DMS53 treated with DMSO at 0.1 percent for 48 hours (cell line): ENCODE measurements at regions not wholly inside any gene's neighbourhood (a gene's known extent, or its start where the extent isn't known, plus 50 kb on each side); places are given as distances from the start of the nearest gene placed in this dataset.

Source experiments
- DNase-seq: peaks from one replicate; lab custom pipeline; 2025; ENCODE audit not compliant: unreplicated experiment; lab: John Stamatoyannopoulos, UW

DNA sequence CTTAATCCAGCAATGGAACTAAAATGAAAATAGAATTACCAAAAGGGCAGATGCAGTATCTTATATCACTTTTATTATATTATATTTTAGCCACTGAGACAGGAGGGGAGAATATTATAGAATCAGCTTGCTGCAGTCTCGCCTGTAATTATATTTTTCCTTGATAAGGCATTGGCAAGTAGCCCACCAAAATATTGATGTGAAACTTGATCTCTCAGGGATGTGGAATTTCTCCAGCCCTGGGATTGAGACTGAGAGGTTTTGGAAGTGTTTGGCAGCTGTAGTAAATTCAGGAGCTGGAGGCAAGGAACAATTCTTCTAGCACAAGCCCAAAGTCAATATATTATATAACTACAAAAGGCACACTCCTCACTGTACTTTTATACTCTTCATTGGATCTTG, 142.1 kb upstream of the ADAMTSL1 start:
- no peak for DNase-seq

DNA sequence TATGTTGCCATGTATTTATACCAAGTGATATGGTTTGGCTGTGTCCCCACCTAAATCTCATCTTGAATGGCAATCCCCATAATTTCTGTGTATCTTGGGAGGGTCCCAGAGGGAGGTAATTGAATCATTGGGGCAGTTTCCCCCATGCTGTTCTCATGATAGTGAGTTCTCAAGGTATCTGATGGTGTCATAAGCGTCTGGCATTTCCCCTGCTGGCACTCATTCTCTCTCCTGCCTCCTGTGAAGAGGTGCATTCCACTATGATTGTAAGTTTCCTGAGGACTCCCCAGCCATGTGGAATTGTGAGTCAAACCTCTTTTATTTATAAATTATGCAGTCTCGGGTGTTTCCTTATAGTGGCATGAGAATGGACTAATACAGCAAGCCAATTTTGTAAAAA, 140.8 kb upstream of the ADAMTSL1 start:
- no peak for DNase-seq

DNA sequence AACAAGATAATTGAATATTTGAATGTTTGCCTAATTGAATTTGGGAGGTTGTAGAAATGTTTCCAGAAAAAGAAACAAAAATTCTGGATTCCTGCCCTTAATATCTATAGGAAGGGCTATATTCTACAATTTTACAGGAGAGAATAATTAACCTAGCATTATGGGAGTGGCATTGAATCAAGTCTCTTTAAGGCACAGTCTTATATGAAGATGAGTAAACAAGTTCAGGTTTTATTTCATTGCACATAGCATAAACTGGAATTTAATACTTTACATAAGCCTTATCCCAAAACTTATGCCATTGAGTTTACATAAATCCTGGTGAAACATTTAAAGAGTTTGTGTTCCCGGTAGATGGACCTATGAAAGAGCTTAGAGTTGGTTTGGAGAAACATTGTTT, 138.1 kb upstream of the ADAMTSL1 start:
- DNase-seq: no peak

DNA sequence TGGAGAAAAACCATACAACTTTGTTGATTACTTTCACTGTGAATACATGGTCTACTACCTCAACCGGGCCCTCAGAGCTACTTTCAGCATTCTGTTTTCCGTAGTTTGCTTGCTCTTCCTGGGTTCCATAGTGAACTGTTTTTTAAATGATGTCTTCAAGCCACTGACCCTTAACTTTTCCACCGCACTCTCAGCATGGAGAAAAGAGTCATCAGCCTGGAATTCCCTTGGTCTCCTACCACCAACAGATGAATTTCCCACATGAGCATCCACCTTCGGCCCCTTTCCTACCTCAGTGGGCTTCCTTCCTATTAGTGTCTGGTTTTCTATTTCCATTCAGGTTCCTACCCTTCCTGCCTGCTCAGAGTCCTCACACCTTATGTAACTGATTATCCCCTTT, 135.9 kb upstream of the ADAMTSL1 start:
- DNase-seq: no peak

DNA sequence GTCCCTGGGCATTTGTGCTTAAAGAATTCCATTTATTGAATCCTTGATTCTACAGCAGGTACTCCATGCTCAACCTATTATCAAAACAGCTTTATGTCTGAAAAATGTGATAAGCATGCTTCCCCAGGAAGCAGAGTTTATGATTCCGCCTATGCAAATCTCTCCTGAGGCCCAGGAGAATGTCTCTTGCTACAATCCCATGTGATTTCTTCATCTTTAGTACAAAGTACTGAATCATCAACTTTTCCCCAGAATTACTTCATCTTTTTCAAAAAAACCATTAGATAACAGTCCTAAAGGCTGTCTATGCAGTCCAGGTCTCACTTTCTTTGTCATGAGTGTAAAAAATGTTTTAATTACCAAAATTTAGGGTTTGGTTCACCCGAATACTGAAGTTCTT, 130.2 kb upstream of the ADAMTSL1 start:
- no peak for DNase-seq

DNA sequence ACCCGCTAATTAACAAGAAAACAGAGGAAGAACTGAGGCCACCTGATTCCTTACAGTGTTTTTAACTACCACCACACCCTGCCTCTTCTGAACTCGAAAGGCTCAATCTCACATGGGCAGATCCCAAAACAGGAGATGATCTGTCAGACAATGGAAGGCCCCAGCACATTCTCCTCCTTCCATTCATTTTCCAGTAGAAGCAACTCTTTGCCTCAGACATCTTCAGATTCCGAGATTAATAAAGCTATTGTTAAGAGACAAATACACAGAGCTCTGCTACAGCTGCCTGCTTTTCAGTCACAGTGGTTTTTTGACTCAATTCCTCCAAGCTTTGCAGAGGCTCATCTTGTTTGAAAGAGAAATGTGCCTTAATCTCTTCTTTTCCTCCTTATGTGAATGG, 127.2 kb upstream of the ADAMTSL1 start:
- no peak for DNase-seq

DNA sequence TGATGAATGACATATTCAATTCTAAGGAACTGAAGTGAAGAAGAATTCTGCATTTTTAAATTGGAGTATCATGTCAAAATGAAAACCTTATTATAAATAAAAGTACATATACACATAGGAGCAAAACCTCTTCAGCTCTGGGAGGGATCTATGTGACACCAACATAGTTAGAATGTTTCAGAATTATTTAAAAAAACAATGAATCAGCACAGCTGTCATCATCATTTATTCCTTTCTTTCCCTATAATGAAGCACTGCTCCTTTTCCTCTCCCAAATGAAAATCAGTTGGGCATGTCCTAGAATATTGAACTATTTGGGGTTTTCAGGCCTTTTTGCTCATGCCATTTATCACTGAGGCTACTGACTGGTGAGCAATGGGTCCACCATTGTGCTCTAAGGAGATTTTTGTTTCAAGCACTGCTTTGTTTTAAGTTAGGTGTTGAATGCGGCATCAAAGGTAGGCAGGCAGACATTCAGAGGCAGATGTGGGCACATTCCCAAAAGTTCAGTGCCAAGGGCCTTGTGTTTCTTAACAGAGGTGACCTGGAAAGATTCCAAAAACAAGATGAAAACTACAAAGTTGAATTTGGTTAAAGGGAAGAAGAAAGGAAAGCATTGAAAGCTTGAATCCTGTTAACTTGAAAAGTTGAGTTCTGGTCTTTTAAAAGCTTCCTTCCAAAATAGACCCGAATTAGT, 126.4 kb upstream of the ADAMTSL1 start:
- no peak for DNase-seq

DNA sequence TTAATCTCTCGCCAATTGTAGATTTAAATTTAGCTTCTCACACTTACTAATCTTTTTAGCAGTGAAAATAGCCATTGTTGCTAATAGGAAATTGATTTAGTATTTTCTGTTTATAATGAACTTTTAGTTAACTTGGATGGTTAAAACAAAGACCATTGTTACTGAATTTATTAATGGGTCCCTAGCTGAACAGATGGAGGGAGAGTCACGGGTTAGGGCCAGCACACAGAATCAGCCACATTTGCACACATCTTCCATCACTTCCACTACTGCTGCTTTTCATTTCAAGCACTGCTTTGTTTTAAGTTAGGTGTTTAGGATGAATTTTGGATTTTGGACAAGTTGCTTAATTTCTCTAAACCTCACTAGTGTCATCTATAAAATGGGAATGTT, 125.9 kb upstream of the ADAMTSL1 start:
- no peak for DNase-seq

DNA sequence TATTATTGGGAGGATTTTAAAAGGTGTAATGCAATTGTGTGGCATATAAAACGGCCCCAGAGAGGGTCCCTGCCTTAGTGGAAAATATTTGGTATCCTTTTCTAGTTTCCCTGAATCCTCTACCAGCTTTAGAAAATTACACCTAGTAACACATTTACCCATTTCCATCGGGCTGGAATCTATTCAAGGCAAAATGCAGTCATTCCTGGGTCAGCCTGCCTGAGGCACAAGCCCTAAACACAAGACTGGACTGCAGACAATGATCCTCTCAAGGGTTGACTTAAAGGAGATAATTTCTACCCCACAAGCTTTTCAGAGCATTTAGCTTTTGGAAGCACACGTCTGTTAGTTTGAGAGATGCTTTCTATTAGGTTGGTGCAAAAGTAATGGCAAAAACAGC, 124.4 kb upstream of the ADAMTSL1 start:
- DNase-seq: no peak

DNA sequence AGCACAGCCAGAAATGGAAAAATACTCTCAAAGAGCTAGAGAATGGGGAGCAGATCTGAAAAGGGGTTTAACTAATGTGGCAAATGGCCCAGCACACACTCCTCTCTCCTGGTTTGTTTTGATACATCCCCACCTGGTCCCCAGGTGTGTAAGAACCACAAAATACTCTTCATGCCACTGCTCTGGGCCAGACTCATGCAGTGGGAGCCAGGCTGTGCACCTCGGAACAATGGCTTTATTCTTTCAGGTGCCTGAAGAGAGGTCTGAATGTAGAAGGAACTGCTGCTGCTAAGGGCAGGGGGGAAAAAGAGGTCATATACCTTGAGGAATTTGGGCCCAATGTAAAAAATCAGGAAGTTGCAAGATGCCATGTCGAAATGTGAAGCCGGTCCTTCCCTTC, 123.9 kb upstream of the ADAMTSL1 start:
- DNase-seq: no peak

DNA sequence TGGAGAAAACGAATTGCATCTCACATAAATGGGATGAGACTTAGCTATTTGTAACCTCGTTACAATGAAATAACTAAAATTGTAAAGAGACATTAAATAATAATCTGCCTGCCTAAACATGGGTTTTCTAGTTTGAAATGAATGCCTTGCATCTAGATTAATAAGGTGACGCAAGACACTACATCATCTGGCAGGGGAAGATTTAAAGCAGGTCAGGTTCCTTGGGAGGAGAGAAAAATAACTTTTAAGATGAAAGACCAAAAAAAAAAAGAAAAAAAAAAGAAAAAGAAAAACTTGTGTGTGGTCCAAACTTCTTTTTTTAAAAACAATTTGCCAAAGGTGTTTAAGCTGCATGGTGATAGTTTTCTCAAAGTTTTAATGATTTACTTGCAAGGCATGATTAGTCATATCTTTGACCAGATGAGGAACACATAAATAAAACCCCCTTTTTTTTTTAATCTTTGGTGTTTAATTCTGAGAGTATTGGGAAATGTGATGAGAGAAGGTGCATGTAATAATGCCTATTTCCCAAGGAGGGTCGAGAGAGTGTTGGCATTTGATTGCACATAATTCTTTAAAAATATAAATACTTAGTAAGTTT, 122.9 kb upstream of the ADAMTSL1 start:
- no peak for DNase-seq

DNA sequence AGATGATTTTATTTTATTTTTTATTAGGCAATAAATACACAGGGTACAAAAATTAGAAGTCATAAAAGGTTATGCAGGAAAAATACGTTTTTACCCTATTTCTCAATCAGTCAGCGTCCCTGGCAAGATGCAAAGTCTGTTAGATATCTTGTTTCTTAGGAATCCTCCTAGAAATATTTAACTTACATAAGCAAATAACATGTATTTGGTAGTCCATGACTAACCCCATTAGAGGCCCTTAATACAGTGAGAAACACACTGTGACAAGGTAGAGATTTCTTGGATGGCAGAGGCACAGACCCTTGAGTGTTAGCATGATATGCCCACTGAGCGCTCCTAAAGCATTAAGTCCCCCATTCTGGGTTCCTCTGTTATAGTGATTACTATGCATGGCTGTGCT, 121.2 kb upstream of the ADAMTSL1 start:
- DNase-seq: no peak

DNA sequence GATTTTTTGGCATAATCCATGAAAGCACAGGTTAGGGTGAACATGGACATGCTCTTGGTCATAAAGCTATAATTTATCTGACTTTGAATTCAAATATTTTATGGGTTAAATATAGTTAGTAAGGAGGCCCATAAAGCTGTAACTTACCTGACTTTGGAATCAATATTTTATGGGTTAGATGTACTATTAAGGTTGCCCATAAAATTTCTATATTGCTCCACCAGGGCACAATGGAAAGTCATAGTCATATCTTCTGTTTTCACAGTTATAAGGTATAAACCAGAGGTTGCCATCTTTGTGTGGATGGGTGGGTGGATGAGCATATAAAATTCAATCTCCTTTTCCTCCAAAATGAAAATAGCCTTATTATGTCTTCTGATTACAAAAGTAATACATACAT, 120.5 kb upstream of the ADAMTSL1 start:
- no peak for DNase-seq

DNA sequence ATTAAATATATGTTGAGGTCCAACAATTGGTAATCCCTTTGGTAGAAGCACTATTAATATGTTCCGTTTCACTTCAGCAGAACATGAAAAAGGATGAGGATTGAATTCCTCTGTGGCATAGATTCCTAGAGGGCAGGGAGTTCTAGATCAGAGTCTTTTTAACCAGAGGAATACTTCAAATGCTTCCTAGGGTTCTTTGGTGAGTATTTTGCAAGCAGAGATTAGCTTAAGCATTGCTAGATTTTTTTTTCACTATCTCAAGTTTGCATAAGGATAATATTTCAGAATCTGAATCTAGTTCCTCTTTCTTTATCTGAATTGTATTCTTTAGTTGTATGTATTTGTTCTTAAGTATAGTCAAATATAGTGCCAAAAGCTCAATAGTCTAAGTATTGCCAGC, 116.6 kb upstream of the ADAMTSL1 start:
- no peak for DNase-seq

DNA sequence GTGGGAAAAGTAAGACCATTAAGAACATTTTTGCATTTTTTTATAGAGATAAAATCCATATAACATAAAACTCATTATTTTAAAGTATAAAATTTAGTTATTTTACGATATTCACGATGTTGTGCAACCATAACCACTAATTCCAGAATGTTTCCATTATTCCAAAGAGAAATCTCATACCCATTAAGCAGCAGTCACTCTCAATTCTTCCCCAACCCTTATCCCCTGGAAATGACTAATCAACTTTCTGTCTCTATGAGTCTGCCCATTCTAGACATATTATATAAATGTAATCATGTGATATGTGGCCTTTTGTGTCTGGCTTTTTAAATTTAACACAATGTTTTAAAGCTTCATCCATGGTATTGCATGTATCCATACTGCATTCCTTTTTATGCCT, 115.6 kb upstream of the ADAMTSL1 start:
- DNase-seq: no peak

DNA sequence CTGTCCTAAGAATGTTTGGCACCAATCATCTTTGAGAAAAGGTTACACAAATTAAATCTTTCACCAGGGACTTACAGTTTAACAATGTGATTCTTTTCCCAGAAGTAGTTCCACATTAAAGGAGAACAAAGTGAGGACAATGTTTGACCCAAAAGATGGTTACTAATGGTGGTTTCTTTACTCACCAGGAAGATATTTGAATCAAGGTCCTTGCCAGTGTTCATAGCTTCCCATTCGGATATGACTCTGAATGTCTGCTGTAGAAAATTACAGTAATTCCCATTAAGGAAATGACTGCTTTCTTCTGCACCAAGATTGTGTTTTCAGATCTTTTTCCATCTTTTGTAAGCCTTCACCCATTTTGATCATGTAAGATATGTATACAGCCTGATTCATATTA, 114.6 kb upstream of the ADAMTSL1 start:
- DNase-seq: no peak

DNA sequence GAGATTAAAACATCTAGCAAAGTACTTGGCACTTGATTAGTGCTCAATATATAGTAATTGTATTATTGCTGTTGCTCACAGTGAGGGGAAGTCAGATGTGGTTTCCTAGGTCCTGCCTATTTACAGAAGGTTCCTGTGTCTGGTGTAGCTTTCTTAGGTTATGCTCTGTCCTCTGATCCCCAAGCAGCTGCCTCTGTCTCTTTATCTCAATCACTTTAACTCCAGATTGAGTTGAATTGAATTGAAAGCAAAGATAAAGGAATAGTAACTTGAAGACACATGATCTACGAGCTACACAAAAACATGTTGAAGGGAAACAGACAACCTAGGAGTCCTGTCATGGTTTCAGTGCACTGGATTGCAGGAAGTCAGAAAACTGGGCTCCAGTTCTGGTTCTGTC, 113.9 kb upstream of the ADAMTSL1 start:
- DNase-seq: no peak

DNA sequence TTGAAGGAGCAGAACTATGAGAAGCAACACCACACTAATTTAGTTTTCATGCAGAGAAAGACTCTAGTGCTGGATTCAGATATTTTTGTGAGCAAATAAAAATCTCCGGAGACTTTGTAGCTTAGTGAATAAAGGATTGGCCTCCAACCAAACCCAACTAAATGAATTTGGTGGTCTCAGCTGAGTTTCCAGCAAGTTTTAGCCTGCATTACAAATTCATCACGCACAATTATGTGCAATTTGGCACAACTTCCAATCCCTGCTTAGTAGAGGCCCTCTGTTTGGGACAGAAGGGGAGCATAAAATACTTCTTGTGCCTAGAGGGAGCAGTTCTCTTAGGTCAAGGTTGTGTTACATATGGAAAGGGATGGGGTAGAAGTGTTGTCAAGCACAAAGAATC, 112.3 kb upstream of the ADAMTSL1 start:
- DNase-seq: no peak

DNA sequence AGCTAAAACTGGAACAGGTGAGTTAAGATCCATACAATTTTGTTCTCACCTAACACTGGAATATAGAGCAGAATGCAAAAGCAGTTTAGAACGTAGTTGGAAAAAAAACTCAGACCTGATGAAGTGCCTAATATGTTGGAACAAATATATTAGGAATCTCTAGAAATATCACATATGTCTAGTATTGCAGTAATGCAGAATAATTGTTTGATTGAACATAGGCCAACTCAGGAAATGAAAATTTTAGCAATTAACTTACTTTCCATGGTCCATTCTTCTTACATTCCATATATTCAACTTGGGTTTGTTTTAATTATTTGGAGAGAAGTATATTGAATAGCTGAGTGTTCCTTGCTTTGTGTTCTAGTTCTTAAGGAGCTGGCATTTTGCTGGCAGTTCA, 111.8 kb upstream of the ADAMTSL1 start:
- no peak for DNase-seq

DNA sequence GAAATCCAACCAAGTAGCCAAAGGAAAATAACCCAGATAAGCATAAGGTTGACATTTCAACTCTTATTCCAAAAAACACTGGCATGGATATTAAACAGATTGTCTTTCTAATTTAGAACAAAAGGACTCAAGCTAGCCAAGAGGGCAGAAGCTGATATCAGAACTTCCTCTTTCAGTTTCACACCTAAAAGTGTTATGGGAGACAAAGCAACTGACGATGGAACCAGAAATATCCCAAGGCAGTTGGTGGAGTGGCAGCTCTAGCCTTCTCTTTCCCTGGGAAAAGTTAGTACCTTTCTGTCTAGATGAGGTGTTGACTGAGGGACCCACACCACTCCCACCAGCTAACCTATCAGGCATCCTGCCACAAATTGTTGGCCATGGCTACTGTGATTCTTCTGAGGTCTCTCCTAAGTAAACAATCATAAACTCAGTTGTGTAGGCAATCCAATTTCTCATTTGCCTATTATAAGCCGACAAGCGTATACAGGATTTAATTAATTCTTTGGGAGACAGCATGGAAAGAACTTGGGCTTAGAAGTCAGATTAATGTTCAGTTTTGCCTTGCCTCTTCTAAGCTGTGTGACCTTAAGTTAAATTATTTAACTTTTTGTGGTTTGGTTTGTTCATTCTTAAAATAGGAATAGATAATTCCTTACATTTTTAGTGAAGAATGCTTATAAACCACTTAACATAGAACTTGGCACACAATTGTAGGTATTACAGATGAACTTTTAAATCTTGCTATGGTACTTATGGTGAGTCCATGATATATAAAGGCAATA, 110.9 kb upstream of the ADAMTSL1 start:
- no peak for DNase-seq

DNA sequence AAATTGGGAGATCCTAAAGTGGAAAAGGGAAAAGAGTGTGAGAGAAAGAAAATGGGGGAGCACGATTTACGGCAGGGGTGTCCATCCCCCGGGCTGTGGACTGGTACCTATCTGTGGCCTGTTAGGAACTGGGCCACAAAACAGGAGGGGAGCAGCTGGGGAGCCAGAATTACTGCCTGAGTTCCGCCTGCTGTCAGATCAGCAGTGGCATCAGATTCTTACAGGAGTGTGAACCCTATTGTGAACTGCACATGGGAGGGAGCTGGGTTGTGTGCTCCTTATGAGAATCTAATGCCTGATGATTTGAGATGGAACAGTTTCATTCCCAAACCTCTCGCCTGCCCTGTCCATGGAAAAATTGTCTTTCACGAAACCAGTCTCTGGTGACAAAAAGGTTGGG, 108.3 kb upstream of the ADAMTSL1 start:
- DNase-seq: no peak

DNA sequence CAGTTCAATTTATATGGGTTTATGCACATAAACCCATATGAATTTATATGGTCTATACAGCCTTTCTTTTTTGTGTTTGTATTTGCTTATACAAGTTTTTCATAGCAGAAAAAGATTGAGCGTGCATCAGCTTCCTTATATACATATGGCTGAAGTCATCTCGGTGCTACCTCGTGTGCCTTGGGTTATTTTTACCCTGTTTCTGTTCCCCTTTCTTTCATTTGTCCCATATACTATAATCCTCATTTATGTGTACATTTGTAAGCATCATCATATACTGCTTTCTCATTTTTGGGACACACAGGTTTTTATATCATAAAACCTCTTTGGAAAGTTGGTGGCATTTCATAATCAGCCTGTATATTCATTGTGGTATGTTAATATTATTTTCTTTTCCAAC, 107.8 kb upstream of the ADAMTSL1 start:
- DNase-seq: no peak

DNA sequence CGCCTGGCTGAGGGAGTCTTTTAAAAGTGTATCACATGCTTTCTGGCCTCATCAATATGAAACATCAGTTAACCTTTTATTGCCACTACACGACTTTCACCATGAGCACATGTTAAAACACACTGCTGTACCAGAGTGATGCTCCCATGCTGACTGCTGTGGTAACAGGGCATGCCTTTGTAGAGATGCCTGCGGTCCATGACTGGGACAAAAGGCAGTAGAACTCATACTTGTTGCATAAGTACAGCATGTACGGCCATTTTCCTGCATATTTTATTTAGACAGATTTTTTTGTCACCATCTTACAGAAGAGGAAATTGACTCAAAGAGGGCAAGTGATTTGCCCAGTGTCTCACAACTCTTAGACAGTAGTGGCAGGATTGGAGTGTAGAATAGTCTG, 105.7 kb upstream of the ADAMTSL1 start:
- no peak for DNase-seq
